ENCODE measurements at regions not wholly inside any gene's neighbourhood (a gene's known extent, or its start where the extent isn't known, plus 50 kb on each side); places are given as distances from the start of the nearest gene placed in this dataset.
"Not testable (repeated sequence)": the region's sequence is repeated elsewhere in the genome, so short reads cannot be mapped to it uniquely, and the experiment has no call there.

DNA sequence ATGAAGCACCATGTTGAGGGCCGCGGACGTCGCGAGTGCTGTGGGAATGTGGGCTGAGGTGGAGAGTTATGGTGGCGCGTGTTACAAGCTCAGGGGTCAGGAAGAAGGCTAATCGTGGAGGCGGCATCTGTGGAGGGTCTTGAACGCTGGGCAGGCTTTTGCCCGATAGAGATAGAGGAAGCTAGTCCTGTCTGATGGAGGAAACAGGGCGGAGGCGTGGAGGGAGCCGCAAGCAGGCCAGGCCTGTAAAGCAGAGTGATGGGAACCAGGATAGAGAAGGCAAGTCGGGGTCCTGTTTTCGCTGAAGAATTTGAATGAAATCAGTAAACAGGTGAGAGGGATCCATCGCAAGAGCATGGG lies 2654.3 kb upstream of the DEFB115 start:
- Histone ChIP-seq H3K27ac (ENCODE audit: low read depth, low read length) (peak overlapping the region; percentile 7; the same call in 1 of the 2 replicates), H2AFZ (ENCODE audit: low read length, unreplicated experiment) (peak overlapping the region; percentile 96), H3K79me2 (ENCODE audit: control insufficient read depth, insufficient read depth, low read length, unreplicated experiment) (peaks cover 13% of the 10 kb centered on the region), H3K4me3 (ENCODE audit: low read depth, low read length) (peak overlapping the region; percentile 89)
- H3K4me1 ChIP-seq (ENCODE audit: control insufficient read depth, insufficient read depth, low read length, unreplicated experiment); H3K36me3 ChIP-seq (ENCODE audit: insufficient read depth, low read length); H3K27me3 ChIP-seq (ENCODE audit: insufficient read depth, low read length): not testable (repeated sequence)

DNA sequence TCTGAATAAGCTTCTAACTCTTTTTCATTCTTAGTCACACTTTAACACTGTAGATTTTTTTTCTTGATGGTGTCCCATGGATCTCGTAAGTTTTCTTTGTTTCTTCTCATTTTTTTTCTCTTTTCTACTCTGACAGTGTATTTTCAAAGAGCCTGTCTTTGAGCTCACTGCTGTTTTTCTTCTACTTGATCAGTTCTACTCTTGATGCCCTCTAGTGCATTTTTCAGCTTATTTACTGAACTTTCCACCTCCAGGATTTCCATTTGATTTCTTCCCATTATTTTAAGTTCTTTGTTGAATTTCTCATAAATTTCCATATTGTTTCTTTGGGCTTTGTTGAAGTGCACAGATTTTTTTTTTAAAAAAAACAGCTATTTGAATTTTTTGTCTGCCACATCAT lies 2641.1 kb upstream of the DEFB115 start:
- H3K79me2 ChIP-seq (ENCODE audit: control insufficient read depth, insufficient read depth, low read length, unreplicated experiment), result no peaks in the 10 kb centered on the region
- no peaks in the 10 kb centered on the region for H3K36me3 ChIP-seq (ENCODE audit: insufficient read depth, low read length)
- H3K27ac ChIP-seq (ENCODE audit: low read depth, low read length), result no peak overlapping the region
- no peak overlapping the region for H2AFZ ChIP-seq (ENCODE audit: low read length, unreplicated experiment)
- no peak overlapping the region for H3K4me3 ChIP-seq (ENCODE audit: low read depth, low read length)
- no peaks in the 10 kb centered on the region; the same call in 1 of the 2 replicates for H3K27me3 ChIP-seq (ENCODE audit: insufficient read depth, low read length)
- no peaks in the 10 kb centered on the region for H3K4me1 ChIP-seq (ENCODE audit: control insufficient read depth, insufficient read depth, low read length, unreplicated experiment)

DNA sequence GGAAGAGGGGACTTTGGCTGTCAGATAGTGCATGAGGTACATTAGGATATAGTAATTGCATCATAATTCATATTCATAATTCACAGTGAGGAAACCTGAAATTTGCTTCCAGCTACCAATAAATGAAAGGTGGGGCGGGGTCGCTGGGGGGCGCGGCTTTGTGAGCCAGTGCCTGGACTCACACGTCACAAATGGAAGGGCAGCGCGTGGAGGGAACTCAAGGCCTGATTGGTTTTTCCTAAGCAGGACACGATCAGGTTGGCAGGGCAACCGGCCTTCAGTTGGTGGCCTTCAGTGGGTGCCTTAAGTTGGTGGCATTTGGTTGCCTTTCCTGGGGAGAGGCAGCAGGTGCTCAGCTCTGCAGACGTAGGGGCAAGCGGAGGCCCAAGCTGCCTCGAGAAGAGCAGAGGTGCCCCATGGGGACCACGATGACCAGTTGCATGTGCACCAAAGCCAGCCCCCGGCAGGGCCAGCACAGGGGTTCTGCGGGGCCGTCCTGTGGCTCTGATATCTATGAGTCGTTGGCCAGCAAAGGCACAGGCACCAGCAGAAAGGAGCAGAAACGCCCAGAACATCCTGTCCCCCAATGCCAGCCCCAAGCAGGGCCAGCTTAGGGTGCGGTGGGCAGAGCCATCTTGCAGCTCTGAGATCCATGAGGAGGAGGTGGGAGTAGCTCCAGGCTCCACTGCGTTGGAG lies 2637.4 kb upstream of the DEFB115 start:
- not testable (repeated sequence) for H3K27ac ChIP-seq (ENCODE audit: low read depth, low read length); H3K27me3 ChIP-seq (ENCODE audit: insufficient read depth, low read length); H3K4me1 ChIP-seq (ENCODE audit: control insufficient read depth, insufficient read depth, low read length, unreplicated experiment); H2AFZ ChIP-seq (ENCODE audit: low read length, unreplicated experiment); H3K79me2 ChIP-seq (ENCODE audit: control insufficient read depth, insufficient read depth, low read length, unreplicated experiment); H3K4me3 ChIP-seq (ENCODE audit: low read depth, low read length); H3K36me3 ChIP-seq (ENCODE audit: insufficient read depth, low read length)

DNA sequence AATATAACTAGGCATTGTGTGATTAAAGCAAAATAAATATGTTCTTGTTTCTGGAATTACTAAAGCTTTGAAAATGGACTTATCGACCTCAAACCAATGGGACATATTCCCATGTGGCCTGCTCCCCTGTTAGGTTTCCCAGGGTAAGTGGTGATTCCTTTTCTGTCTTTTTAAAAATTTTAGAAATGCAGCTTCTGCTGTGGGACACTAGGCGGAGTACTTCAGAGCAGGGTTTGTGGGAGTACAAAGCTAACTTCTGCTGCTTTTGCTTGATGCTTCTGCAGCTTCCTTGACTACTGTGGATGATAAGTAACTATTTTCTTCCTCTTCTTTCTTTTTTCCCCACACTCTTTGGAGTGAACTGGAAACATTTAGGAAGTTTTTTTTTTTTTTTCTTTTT lies 2632.4 kb upstream of the DEFB115 start:
- not testable (repeated sequence) for H3K4me1 ChIP-seq (ENCODE audit: control insufficient read depth, insufficient read depth, low read length, unreplicated experiment); H2AFZ ChIP-seq (ENCODE audit: low read length, unreplicated experiment); H3K4me3 ChIP-seq (ENCODE audit: low read depth, low read length); H3K79me2 ChIP-seq (ENCODE audit: control insufficient read depth, insufficient read depth, low read length, unreplicated experiment); H3K27ac ChIP-seq (ENCODE audit: low read depth, low read length); H3K36me3 ChIP-seq (ENCODE audit: insufficient read depth, low read length)
- H3K27me3 ChIP-seq (ENCODE audit: insufficient read depth, low read length), result peaks cover 10% of the 10 kb centered on the region; the same call in 1 of the 2 replicates

DNA sequence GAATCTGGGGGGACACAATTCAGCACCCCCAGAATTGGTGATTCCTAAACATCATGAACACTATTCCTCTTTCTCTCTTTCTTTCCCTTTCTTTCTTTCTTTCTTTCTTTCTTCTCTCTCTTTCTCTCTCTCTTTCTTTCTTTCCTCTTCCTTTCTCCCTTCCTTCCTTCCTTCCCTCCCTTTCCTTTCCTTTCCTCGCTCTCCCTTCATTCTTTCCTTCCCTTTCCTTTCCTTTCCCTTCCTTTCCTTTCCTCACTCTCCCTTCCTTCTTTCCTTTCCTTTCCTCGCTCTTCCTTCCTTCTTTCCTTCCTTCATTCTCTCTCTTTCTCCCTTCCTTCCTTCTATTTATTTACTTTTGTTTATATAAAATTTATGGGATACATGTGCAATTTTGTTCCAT lies 2616.6 kb upstream of the DEFB115 start:
- H3K79me2 ChIP-seq (ENCODE audit: control insufficient read depth, insufficient read depth, low read length, unreplicated experiment); H3K27ac ChIP-seq (ENCODE audit: low read depth, low read length); H3K4me3 ChIP-seq (ENCODE audit: low read depth, low read length); H3K4me1 ChIP-seq (ENCODE audit: control insufficient read depth, insufficient read depth, low read length, unreplicated experiment); H2AFZ ChIP-seq (ENCODE audit: low read length, unreplicated experiment); H3K27me3 ChIP-seq (ENCODE audit: insufficient read depth, low read length); H3K36me3 ChIP-seq (ENCODE audit: insufficient read depth, low read length): not testable (repeated sequence)
